ENCODE measurements at regions not wholly inside any gene's neighbourhood (a gene's known extent, or its start where the extent isn't known, plus 50 kb on each side); places are given as distances from the start of the nearest gene placed in this dataset.
"Not testable (repeated sequence)": the region's sequence is repeated elsewhere in the genome, so short reads cannot be mapped to it uniquely, and the experiment has no call there.

- H3K4me3 ChIP-seq; H3K36me3 ChIP-seq; H3K27me3 ChIP-seq; H3K4me1 ChIP-seq; H3K9me3 ChIP-seq (replicated peaks); H3K27ac ChIP-seq; DNase-seq: not testable (repeated sequence)
Observed at GRCh38 chr3:88747145-88747544, 360.3 kb upstream of the EPHA3 start.

- Histone ChIP-seq H3K27ac (no peak overlapping the region), H3K4me1 (no peaks in the 10 kb centered on the region), H3K4me3 (no peak overlapping the region), H3K36me3 (no peaks in the 10 kb centered on the region), H3K27me3 (no peaks in the 10 kb centered on the region), H3K9me3 (replicated peaks) (no peaks in the 10 kb centered on the region)
- no peak for DNase-seq
Observed at GRCh38 chr3:88758676-88759075, 348.7 kb upstream of the EPHA3 start.

GRCh38 chr3:88767746-88768145 lies 339.7 kb upstream of the EPHA3 start:
- H3K27ac ChIP-seq: no peak overlapping the region
- H3K4me3 ChIP-seq: no peak overlapping the region
- H3K36me3 ChIP-seq: no peaks in the 10 kb centered on the region
- H3K27me3 ChIP-seq: no peaks in the 10 kb centered on the region
- no peaks in the 10 kb centered on the region for H3K4me1 ChIP-seq
- H3K9me3 ChIP-seq (replicated peaks): no peaks in the 10 kb centered on the region
- no peak for DNase-seq

- no peak overlapping the region for H3K4me3 ChIP-seq
- H3K9me3 ChIP-seq (replicated peaks): no peaks in the 10 kb centered on the region
- no peaks in the 10 kb centered on the region for H3K4me1 ChIP-seq
Observed at GRCh38 chr3:88773766-88774165, 333.7 kb upstream of the EPHA3 start.

GRCh38 chr3:88775026-88775690 lies 332.3 kb upstream of the EPHA3 start:
- Histone ChIP-seq H3K36me3 (no peaks in the 10 kb centered on the region), H3K4me1 (no peaks in the 10 kb centered on the region), H3K27ac (no peak overlapping the region), H3K9me3 (replicated peaks) (no peaks in the 10 kb centered on the region), H3K4me3 (no peak overlapping the region), H3K27me3 (no peaks in the 10 kb centered on the region)
- no peak for DNase-seq

More at GRCh38 chr3:88773766-88774165, 333.7 kb upstream of the EPHA3 start:
- Histone ChIP-seq H3K27me3 (no peaks in the 10 kb centered on the region), H3K36me3 (no peaks in the 10 kb centered on the region), H3K27ac (no peak overlapping the region)
- no peak for DNase-seq

- Histone ChIP-seq H3K36me3 (no peaks in the 10 kb centered on the region), H3K4me3 (no peak overlapping the region)
Observed at GRCh38 chr3:88779482-88779881, 327.9 kb upstream of the EPHA3 start.

GRCh38 chr3:88784925-88785324 lies 322.5 kb upstream of the EPHA3 start:
- no peaks in the 10 kb centered on the region for H3K27me3 ChIP-seq
- H3K27ac ChIP-seq: no peak overlapping the region
- no peak for DNase-seq
- no peak overlapping the region for H3K4me3 ChIP-seq
- no peaks in the 10 kb centered on the region for H3K9me3 ChIP-seq (replicated peaks)
- no peaks in the 10 kb centered on the region for H3K36me3 ChIP-seq
- no peaks in the 10 kb centered on the region for H3K4me1 ChIP-seq

More at GRCh38 chr3:88779482-88779881, 327.9 kb upstream of the EPHA3 start:
- no peak for DNase-seq
- no peaks in the 10 kb centered on the region for H3K27me3 ChIP-seq
- H3K27ac ChIP-seq: no peak overlapping the region
- H3K4me1 ChIP-seq: no peaks in the 10 kb centered on the region
- no peaks in the 10 kb centered on the region for H3K9me3 ChIP-seq (replicated peaks)

GRCh38 chr3:88785841-88786240 lies 321.6 kb upstream of the EPHA3 start:
- no peak overlapping the region for H3K4me3 ChIP-seq
- H3K4me1 ChIP-seq: no peaks in the 10 kb centered on the region
- no peak for DNase-seq
- H3K36me3 ChIP-seq: no peaks in the 10 kb centered on the region
- no peaks in the 10 kb centered on the region for H3K9me3 ChIP-seq (replicated peaks)
- no peak overlapping the region for H3K27ac ChIP-seq
- H3K27me3 ChIP-seq: no peaks in the 10 kb centered on the region

GRCh38 chr3:88795503-88795902 lies 311.9 kb upstream of the EPHA3 start:
- Histone ChIP-seq H3K36me3 (no peaks in the 10 kb centered on the region), H3K27ac (no peak overlapping the region), H3K9me3 (replicated peaks) (no peaks in the 10 kb centered on the region), H3K27me3 (no peaks in the 10 kb centered on the region), H3K4me3 (no peak overlapping the region), H3K4me1 (no peaks in the 10 kb centered on the region)
- no peak for DNase-seq

GRCh38 chr3:88807491-88808105 lies 299.8 kb upstream of the EPHA3 start:
- DNase-seq: no peak
- Histone ChIP-seq H3K9me3 (replicated peaks) (no peaks in the 10 kb centered on the region), H3K36me3 (no peaks in the 10 kb centered on the region), H3K27ac (no peak overlapping the region), H3K27me3 (no peaks in the 10 kb centered on the region), H3K4me3 (no peak overlapping the region), H3K4me1 (no peaks in the 10 kb centered on the region)

- H3K36me3 ChIP-seq: no peaks in the 10 kb centered on the region
- no peak overlapping the region for H3K27ac ChIP-seq
- no peaks in the 10 kb centered on the region for H3K9me3 ChIP-seq (replicated peaks)
- no peaks in the 10 kb centered on the region for H3K4me1 ChIP-seq
- no peak overlapping the region for H3K4me3 ChIP-seq
- H3K27me3 ChIP-seq: no peaks in the 10 kb centered on the region
- no peak for DNase-seq
Observed at GRCh38 chr3:88809993-88810392, 297.4 kb upstream of the EPHA3 start.

- Histone ChIP-seq H3K4me1 (no peaks in the 10 kb centered on the region), H3K9me3 (replicated peaks) (no peaks in the 10 kb centered on the region), H3K27me3 (no peaks in the 10 kb centered on the region), H3K4me3 (no peak overlapping the region), H3K36me3 (no peaks in the 10 kb centered on the region), H3K27ac (no peak overlapping the region)
- DNase-seq: no peak
Observed at GRCh38 chr3:88810455-88810854, 297.0 kb upstream of the EPHA3 start.

- Histone ChIP-seq H3K4me1 (no peaks in the 10 kb centered on the region), H3K36me3 (no peaks in the 10 kb centered on the region), H3K4me3 (no peak overlapping the region), H3K27me3 (no peaks in the 10 kb centered on the region), H3K9me3 (replicated peaks) (no peaks in the 10 kb centered on the region), H3K27ac (no peak overlapping the region)
- no peak for DNase-seq
Observed at GRCh38 chr3:88811096-88811495, 296.3 kb upstream of the EPHA3 start.

GRCh38 chr3:88812576-88812975 lies 294.8 kb upstream of the EPHA3 start:
- Histone ChIP-seq H3K27me3 (no peaks in the 10 kb centered on the region), H3K9me3 (replicated peaks) (no peaks in the 10 kb centered on the region), H3K4me3 (no peak overlapping the region), H3K27ac (no peak overlapping the region), H3K4me1 (no peaks in the 10 kb centered on the region), H3K36me3 (no peaks in the 10 kb centered on the region)
- DNase-seq: no peak

- no peak overlapping the region for H3K4me3 ChIP-seq
- H3K27me3 ChIP-seq: no peaks in the 10 kb centered on the region
- H3K27ac ChIP-seq: no peak overlapping the region
- no peaks in the 10 kb centered on the region for H3K36me3 ChIP-seq
- no peaks in the 10 kb centered on the region for H3K9me3 ChIP-seq (replicated peaks)
- no peak for DNase-seq
- H3K4me1 ChIP-seq: peaks cover 3% of the 10 kb centered on the region; the same call in 1 of the 2 replicates
Observed at GRCh38 chr3:88816445-88816844, 291.0 kb upstream of the EPHA3 start.
